ENCODE measurements at regions not wholly inside any gene's neighbourhood (a gene's known extent, or its start where the extent isn't known, plus 50 kb on each side); places are given as distances from the start of the nearest gene placed in this dataset.

DNA sequence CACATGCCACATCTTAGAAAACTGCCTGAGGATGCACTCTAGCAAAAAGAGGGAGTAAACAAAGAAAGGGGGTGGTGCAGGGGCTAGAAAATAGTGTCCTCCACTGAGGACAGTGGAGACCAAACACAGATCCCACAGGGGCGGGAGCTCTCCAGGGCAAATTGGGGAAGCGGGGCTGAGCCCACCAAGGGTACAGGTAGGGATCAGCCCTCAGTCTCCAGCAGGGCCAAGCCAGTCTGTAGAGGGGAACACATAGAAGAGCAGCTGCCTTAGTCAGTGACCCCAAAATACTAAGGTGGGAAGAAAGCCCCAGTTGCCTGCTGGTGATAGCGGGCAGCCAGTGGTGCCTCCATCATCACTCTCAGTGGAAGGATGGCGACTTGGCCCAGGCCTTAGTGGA, 134.0 kb downstream of the ATPSCKMT start:
- CTCF ChIA-PET = no interaction called here
- no peaks in the 10 kb centered on the region for H3K9me2 ChIP-seq (ENCODE audit: insufficient read depth)
- DNase-seq = no peak
- no peaks in the 10 kb centered on the region for H4K20me1 ChIP-seq (ENCODE audit: insufficient read depth)
- no peaks in the 10 kb centered on the region for H3K36me3 ChIP-seq (ENCODE audit: low read depth)
- intact Hi-C loops (cut with micrococcal nuclease; ENCODE audit: unreplicated experiment) = no loop called here
- BruUV-seq (replicated peaks) = no TSS peak
- no peak overlapping the region for H2AFZ ChIP-seq
- H3F3A ChIP-seq (ENCODE audit: insufficient read depth, low read depth) = no peaks in the 10 kb centered on the region
- no peaks in the 10 kb centered on the region for H3K4me1 ChIP-seq (replicated peaks; ENCODE audit: insufficient read depth)
- no peaks in the 10 kb centered on the region for H3K9me3 ChIP-seq (ENCODE audit: insufficient read depth, low read depth)
- no peaks in the 10 kb centered on the region for H3K79me2 ChIP-seq (ENCODE audit: low read depth)
- no peak overlapping the region for H3K4me3 ChIP-seq
- TF ChIP-seq EZH2 (IDR thresholded peaks at IDR 0.05; ENCODE audit: low read depth) = no peak
- TF ChIP-seq, protein P1, sequence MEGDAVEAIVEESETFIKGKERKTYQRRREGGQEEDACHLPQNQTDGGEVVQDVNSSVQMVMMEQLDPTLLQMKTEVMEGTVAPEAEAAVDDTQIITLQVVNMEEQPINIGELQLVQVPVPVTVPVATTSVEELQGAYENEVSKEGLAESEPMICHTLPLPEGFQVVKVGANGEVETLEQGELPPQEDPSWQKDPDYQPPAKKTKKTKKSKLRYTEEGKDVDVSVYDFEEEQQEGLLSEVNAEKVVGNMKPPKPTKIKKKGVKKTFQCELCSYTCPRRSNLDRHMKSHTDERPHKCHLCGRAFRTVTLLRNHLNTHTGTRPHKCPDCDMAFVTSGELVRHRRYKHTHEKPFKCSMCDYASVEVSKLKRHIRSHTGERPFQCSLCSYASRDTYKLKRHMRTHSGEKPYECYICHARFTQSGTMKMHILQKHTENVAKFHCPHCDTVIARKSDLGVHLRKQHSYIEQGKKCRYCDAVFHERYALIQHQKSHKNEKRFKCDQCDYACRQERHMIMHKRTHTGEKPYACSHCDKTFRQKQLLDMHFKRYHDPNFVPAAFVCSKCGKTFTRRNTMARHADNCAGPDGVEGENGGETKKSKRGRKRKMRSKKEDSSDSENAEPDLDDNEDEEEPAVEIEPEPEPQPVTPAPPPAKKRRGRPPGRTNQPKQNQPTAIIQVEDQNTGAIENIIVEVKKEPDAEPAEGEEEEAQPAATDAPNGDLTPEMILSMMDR (conservative IDR thresholded peaks at IDR 0.05) = no peak
- no peaks in the 10 kb centered on the region for H3K27me3 ChIP-seq (ENCODE audit: insufficient read depth, low read depth)
- no peak overlapping the region for H3K27ac ChIP-seq
- POLR2A ChIA-PET (ENCODE audit: unreplicated experiment) = no interaction called here
- no peak overlapping the region for H3K4me2 ChIP-seq

DNA sequence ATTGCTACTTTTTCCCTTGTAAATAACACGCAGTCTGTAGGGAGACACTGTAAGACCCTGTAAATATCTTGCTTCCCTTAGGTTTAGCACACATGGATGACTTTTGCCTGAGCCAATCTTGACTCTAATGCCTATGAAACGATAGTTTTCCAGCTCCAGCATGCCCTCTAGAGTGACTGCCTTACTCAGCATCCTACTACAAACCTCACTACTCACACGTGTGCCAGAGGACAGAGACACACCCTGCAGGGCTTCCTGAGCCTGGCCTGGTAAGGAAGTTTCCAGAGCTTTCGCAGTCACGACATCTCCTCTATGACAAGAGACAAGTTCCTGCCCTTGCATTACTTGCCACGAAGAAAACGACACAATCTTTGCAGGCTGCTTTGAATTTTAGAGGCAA, 138.1 kb downstream of the ATPSCKMT start:
- peaks cover 25% of the 10 kb centered on the region for H3K27me3 ChIP-seq (ENCODE audit: insufficient read depth, low read depth)
- ChIA-PET CTCF (no interaction called here), POLR2A (ENCODE audit: unreplicated experiment) (no interaction called here)
- H2AFZ ChIP-seq = no peak overlapping the region
- H4K20me1 ChIP-seq (ENCODE audit: insufficient read depth) = no peaks in the 10 kb centered on the region
- no peaks in the 10 kb centered on the region for H3K36me3 ChIP-seq (ENCODE audit: low read depth)
- TF ChIP-seq, protein P1 (conservative IDR thresholded peaks at IDR 0.05) = peak; percentile 67
- TF ChIP-seq EZH2 (IDR thresholded peaks at IDR 0.05; ENCODE audit: low read depth) = no peak
- no peaks in the 10 kb centered on the region for H3F3A ChIP-seq (ENCODE audit: insufficient read depth, low read depth)
- DNase-seq = no peak
- no peak overlapping the region for H3K4me3 ChIP-seq
- H3K27ac ChIP-seq = no peak overlapping the region
- H3K9me2 ChIP-seq (ENCODE audit: insufficient read depth) = no peaks in the 10 kb centered on the region
- no TSS peak for BruUV-seq (replicated peaks)
- H3K4me1 ChIP-seq (replicated peaks; ENCODE audit: insufficient read depth) = no peaks in the 10 kb centered on the region
- no peaks in the 10 kb centered on the region for H3K9me3 ChIP-seq (ENCODE audit: insufficient read depth, low read depth)
- H3K79me2 ChIP-seq (ENCODE audit: low read depth) = no peaks in the 10 kb centered on the region
- intact Hi-C loops (cut with micrococcal nuclease; ENCODE audit: unreplicated experiment) = no loop called here
- H3K4me2 ChIP-seq = no peak overlapping the region

GRCh38 chr5:10110228-10110627, 139.5 kb downstream of the ATPSCKMT start:
- no peak for TF ChIP-seq EZH2 (IDR thresholded peaks at IDR 0.05; ENCODE audit: low read depth)
- TF ChIP-seq, protein P1 (conservative IDR thresholded peaks at IDR 0.05) = no peak
- no peaks in the 10 kb centered on the region for H4K20me1 ChIP-seq (ENCODE audit: insufficient read depth)
- BruUV-seq (replicated peaks) = no TSS peak
- no peaks in the 10 kb centered on the region for H3K4me1 ChIP-seq (replicated peaks; ENCODE audit: insufficient read depth)
- H3K9me3 ChIP-seq (ENCODE audit: insufficient read depth, low read depth) = no peaks in the 10 kb centered on the region
- H3K9me2 ChIP-seq (ENCODE audit: insufficient read depth) = no peaks in the 10 kb centered on the region
- intact Hi-C loops (cut with micrococcal nuclease; ENCODE audit: unreplicated experiment) = no loop called here
- POLR2A ChIA-PET (ENCODE audit: unreplicated experiment) = no interaction called here
- no peaks in the 10 kb centered on the region for H3F3A ChIP-seq (ENCODE audit: insufficient read depth, low read depth)
- H3K4me3 ChIP-seq = no peak overlapping the region
- no peak overlapping the region for H2AFZ ChIP-seq
- H3K79me2 ChIP-seq (ENCODE audit: low read depth) = no peaks in the 10 kb centered on the region
- no peaks in the 10 kb centered on the region for H3K36me3 ChIP-seq (ENCODE audit: low read depth)
- H3K4me2 ChIP-seq = no peak overlapping the region
- H3K27ac ChIP-seq = no peak overlapping the region
- no peak for DNase-seq
- CTCF ChIA-PET = interaction anchor here (0.6 kb wide), 1 partner anchor 29 kb away, joined by 19 read pairs; no protein-coding TSS in a partner anchor
- peaks cover 32% of the 10 kb centered on the region for H3K27me3 ChIP-seq (ENCODE audit: insufficient read depth, low read depth)
